ENCODE measurements at regions not wholly inside any gene's neighbourhood (a gene's known extent, or its start where the extent isn't known, plus 50 kb on each side); places are given as distances from the start of the nearest gene placed in this dataset.
"Not testable (repeated sequence)": the region's sequence is repeated elsewhere in the genome, so short reads cannot be mapped to it uniquely, and the experiment has no call there.

DNA sequence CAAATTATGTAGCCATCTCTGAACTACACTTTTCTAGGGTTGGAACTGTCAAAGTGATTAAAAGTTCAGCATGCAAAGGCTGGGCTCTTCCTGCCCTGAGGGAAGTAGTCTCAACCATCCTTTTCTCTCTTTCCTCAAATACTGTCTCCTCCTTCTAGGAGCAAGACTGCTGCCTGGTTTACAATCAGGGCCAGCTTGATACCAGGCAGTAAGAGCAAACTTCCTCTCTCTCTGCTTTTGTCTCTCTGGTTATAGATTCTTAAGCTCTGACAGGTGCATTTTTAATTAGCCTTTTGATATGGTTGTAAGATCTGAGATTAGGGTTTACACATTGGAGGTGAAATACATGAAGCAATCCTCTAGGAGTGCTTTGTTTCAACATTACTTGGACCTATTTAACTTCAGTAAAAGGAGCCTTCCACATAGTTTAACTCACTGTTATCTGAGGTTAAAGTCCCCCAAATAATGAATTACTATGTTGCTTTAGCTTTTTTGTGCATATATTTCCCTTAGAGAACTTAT lies 436.1 kb downstream of the SPATA31D1 start:
- Mint-ChIP-seq H3K9me3 (no peaks in the 10 kb centered on the region), H3K27me3 (ENCODE audit: insufficient read depth) (peaks cover 9% of the 10 kb centered on the region; the same call in 1 of the 2 replicates), H3K27ac (no peak overlapping the region), H3K36me3 (ENCODE audit: low read depth) (no peaks in the 10 kb centered on the region; the same call in 1 of the 2 replicates), H3K4me3 (no peak overlapping the region), H3K4me1 (ENCODE audit: low read depth) (no peaks in the 10 kb centered on the region)
- TF ChIP-seq, protein P1, sequence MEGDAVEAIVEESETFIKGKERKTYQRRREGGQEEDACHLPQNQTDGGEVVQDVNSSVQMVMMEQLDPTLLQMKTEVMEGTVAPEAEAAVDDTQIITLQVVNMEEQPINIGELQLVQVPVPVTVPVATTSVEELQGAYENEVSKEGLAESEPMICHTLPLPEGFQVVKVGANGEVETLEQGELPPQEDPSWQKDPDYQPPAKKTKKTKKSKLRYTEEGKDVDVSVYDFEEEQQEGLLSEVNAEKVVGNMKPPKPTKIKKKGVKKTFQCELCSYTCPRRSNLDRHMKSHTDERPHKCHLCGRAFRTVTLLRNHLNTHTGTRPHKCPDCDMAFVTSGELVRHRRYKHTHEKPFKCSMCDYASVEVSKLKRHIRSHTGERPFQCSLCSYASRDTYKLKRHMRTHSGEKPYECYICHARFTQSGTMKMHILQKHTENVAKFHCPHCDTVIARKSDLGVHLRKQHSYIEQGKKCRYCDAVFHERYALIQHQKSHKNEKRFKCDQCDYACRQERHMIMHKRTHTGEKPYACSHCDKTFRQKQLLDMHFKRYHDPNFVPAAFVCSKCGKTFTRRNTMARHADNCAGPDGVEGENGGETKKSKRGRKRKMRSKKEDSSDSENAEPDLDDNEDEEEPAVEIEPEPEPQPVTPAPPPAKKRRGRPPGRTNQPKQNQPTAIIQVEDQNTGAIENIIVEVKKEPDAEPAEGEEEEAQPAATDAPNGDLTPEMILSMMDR (IDR thresholded peaks at IDR 0.05), result no peak
- DNase-seq, result no peak

- DNase-seq, result no peak
- no peak overlapping the region for H3K4me3 Mint-ChIP-seq
- H3K9me3 Mint-ChIP-seq, result peaks cover 30% of the 10 kb centered on the region
- TF ChIP-seq, protein P1 (IDR thresholded peaks at IDR 0.05), result no peak
- peaks cover 13% of the 10 kb centered on the region; the same call in 1 of the 2 replicates for H3K27me3 Mint-ChIP-seq (ENCODE audit: insufficient read depth)
- H3K36me3 Mint-ChIP-seq (ENCODE audit: low read depth), result peaks cover 6% of the 10 kb centered on the region; the same call in 1 of the 2 replicates
- peaks cover under 1% of the 10 kb centered on the region for H3K4me1 Mint-ChIP-seq (ENCODE audit: low read depth)
- no peak overlapping the region for H3K27ac Mint-ChIP-seq
Observed at GRCh38 chr9:82431121-82431520, 442.5 kb downstream of the SPATA31D1 start.

DNA sequence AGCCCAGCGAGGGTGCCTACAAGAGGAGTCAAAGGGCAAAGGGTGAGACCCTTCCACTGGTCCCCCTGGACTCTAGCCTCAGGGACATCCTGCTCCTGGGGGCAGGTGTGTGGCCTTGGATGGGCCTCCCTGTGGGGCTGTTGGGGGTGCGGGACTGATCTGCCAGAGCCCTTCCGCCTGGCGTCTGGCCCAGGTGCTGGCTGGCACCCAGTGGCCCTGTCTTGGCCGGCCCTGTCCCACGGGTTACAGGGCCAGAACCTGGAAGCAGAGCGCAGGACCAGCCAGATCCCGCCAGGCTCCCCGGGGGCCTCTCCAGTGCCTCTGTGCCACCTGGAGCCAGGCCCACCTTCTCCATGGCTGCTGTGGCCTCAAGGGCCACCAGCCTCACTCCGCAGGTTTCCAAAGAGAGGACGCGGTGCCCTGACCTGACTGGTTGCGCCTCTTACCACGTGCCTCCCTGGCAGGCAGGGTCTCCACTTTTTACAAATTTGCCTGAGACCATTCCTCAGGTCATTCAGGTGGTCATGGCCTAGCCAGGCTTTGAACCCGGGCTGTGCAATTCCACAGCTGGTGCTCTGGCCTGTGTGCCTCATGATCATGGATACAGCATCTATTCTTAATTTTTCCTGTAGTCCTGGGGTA lies 444.8 kb downstream of the SPATA31D1 start:
- not testable (repeated sequence) for H3K36me3 Mint-ChIP-seq (ENCODE audit: low read depth); H3K4me3 Mint-ChIP-seq; DNase-seq; H3K27ac Mint-ChIP-seq
- Mint-ChIP-seq H3K27me3 (ENCODE audit: insufficient read depth) (peaks cover 13% of the 10 kb centered on the region; the same call in 1 of the 2 replicates), H3K9me3 (peaks cover 30% of the 10 kb centered on the region), H3K4me1 (ENCODE audit: low read depth) (peaks cover 14% of the 10 kb centered on the region)

GRCh38 chr9:82436475-82436874 lies 447.9 kb downstream of the SPATA31D1 start:
- TF ChIP-seq, protein P1 (IDR thresholded peaks at IDR 0.05), result no peak
- Mint-ChIP-seq H3K27ac (no peak overlapping the region), H3K4me3 (no peak overlapping the region), H3K4me1 (ENCODE audit: low read depth) (peaks cover 14% of the 10 kb centered on the region), H3K27me3 (ENCODE audit: insufficient read depth) (peaks cover 6% of the 10 kb centered on the region; the same call in 1 of the 2 replicates), H3K9me3 (peaks cover 29% of the 10 kb centered on the region), H3K36me3 (ENCODE audit: low read depth) (0 out of 2 replicates have a peak, but pooled peaks cover 7% of the 10 kb centered on the region)
- peak; percentile 1 for DNase-seq

DNA sequence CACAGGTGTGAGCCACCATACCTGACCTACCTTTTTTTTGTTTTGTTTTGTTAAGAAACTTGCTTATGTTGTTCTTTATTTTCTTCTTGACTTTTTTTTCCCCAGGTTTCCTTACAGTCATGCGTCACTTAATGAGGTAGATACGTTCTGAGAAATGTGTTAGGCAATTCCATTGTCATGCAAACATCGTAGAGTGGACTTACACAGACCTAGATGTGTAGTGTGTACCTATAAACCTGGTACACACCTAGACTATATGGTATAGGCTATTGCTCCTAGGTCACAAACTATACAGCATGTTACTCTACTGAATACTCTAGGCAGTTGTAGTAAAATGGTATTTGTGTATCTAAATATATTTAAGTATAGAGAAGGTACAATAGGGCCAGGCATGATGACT lies 448.6 kb downstream of the SPATA31D1 start:
- H3K4me1 Mint-ChIP-seq (ENCODE audit: low read depth), result peaks cover 14% of the 10 kb centered on the region
- not testable (repeated sequence) for H3K27me3 Mint-ChIP-seq (ENCODE audit: insufficient read depth)
- H3K9me3 Mint-ChIP-seq, result peaks cover 24% of the 10 kb centered on the region

GRCh38 chr9:82438581-82438980 lies 450.0 kb downstream of the SPATA31D1 start:
- TF ChIP-seq, protein P1 (IDR thresholded peaks at IDR 0.05), result no peak
- Mint-ChIP-seq H3K27me3 (ENCODE audit: insufficient read depth) (peaks cover 4% of the 10 kb centered on the region; the same call in 1 of the 2 replicates), H3K27ac (no peak overlapping the region), H3K9me3 (peaks cover 23% of the 10 kb centered on the region), H3K4me1 (ENCODE audit: low read depth) (peaks cover 14% of the 10 kb centered on the region), H3K4me3 (no peak overlapping the region), H3K36me3 (ENCODE audit: low read depth) (0 out of 2 replicates have a peak, but pooled peaks cover 7% of the 10 kb centered on the region)
- DNase-seq, result no peak

More for the DNA sequence above, 448.6 kb downstream of the SPATA31D1 start:
- DNase-seq; H3K4me3 Mint-ChIP-seq; H3K27ac Mint-ChIP-seq; H3K36me3 Mint-ChIP-seq (ENCODE audit: low read depth): not testable (repeated sequence)
